HEK293 (cell line): ENCODE measurements at regions not wholly inside any gene's neighbourhood (a gene's known extent, or its start where the extent isn't known, plus 50 kb on each side); places are given as distances from the start of the nearest gene placed in this dataset.

Experiments
- KLF1 ChIP-seq: fragments of 450-650 bp; formaldehyde crosslinking; IDR thresholded peaks from 2 replicates; pipeline ENCODE4 v1.5.1; 2016; ENCODE audit warnings: missing biosample characterization, missing genetic modification characterization
- PATZ1 ChIP-seq: fragments of 450-650 bp; formaldehyde crosslinking; IDR thresholded peaks from 2 replicates; pipeline ENCODE4 v1.5.1; 2016; ENCODE audit warnings: missing biosample characterization, missing genetic modification characterization
- ZFP3 ChIP-seq: fragments of 450-650 bp; formaldehyde crosslinking; IDR thresholded peaks from 2 replicates; pipeline ENCODE4 v1.5.1; 2016; ENCODE audit warnings: low read depth, missing biosample characterization, missing genetic modification characterization
- ZNF571 ChIP-seq: fragments of 450-650 bp; formaldehyde crosslinking; IDR thresholded peaks from 2 replicates; pipeline ENCODE4 v1.5.0; 2017; ENCODE audit warnings: missing biosample characterization, missing genetic modification characterization
- ZNF747 ChIP-seq: fragments of 450-650 bp; formaldehyde crosslinking; IDR thresholded peaks from 2 replicates; pipeline ENCODE4 v1.5.1; 2016; ENCODE audit warnings: missing biosample characterization, missing genetic modification characterization
- TF ChIP-seq, protein P1 (sequence below): fragments of 450-650 bp; formaldehyde crosslinking; IDR thresholded peaks from 2 replicates; pipeline ENCODE4 v1.5.1; 2016; ENCODE audit warnings: missing biosample characterization, missing genetic modification characterization

DNA sequence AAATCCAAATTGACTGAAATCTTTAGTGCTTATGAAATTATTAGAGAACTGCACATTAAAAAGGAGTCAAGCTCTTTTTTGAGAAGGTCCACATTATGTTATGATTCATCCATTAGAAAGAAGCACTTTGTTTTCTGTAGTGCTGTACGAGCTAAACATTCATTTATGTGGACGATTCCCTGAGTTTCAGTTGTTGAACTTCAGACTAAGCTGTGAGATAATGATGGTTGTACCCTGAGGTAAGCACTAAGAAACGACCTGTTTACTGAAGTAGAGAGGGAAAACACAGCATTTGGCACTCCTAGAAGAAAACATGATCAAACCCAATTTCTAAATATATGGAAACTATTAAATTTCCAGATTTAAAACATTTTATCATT is 67.3 kb upstream of the ATP2B1 start:
- TF ChIP-seq ZNF571 (tag by site-specific recombination) (no peak), ZNF747 (no peak), PATZ1 (no peak), ZFP3 (tag by site-specific recombination) (no peak), KLF1 (no peak)
- TF ChIP-seq, protein P1, sequence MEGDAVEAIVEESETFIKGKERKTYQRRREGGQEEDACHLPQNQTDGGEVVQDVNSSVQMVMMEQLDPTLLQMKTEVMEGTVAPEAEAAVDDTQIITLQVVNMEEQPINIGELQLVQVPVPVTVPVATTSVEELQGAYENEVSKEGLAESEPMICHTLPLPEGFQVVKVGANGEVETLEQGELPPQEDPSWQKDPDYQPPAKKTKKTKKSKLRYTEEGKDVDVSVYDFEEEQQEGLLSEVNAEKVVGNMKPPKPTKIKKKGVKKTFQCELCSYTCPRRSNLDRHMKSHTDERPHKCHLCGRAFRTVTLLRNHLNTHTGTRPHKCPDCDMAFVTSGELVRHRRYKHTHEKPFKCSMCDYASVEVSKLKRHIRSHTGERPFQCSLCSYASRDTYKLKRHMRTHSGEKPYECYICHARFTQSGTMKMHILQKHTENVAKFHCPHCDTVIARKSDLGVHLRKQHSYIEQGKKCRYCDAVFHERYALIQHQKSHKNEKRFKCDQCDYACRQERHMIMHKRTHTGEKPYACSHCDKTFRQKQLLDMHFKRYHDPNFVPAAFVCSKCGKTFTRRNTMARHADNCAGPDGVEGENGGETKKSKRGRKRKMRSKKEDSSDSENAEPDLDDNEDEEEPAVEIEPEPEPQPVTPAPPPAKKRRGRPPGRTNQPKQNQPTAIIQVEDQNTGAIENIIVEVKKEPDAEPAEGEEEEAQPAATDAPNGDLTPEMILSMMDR (tag by site-specific recombination) = no peak
